Loucy (cell line): ENCODE measurements at regions not wholly inside any gene's neighbourhood (a gene's known extent, or its start where the extent isn't known, plus 50 kb on each side); places are given as distances from the start of the nearest gene placed in this dataset.

Experiments used
- H2AFZ ChIP-seq: fragments of 200-600 bp; sonication (generic); 2 replicates; pipeline ENCODE4 v1.6.0; 2016; ENCODE audit warnings: antibody characterized with exemption, mild to moderate bottlenecking, low read length, moderate library complexity
- H3F3A ChIP-seq: fragments of 200-600 bp; 2 replicates; pipeline ENCODE4 v1.6.0; 2016; ENCODE audit warnings: antibody characterized with exemption, low read depth, mild to moderate bottlenecking
- H3K27me3 ChIP-seq: fragments of 200-600 bp; sonication (generic); 2 replicates; pipeline ENCODE4 v1.6.1; 2014; ENCODE audit warnings: low read length, mild to moderate bottlenecking; ENCODE audit not compliant: insufficient read depth, poor library complexity, severe bottlenecking
- H3K36me3 ChIP-seq: fragments of 200-600 bp; sonication (generic); 2 replicates; pipeline ENCODE4 v1.6.1; 2016; ENCODE audit warnings: low read length; ENCODE audit not compliant: insufficient read depth
- H3K4me1 ChIP-seq: fragments of 200-600 bp; sonication (generic); 2 replicates; pipeline ENCODE4 v1.5.1; 2014; ENCODE audit warnings: low read length, mild to moderate bottlenecking; ENCODE audit not compliant: insufficient read depth, poor library complexity, severe bottlenecking
- H3K4me2 ChIP-seq: fragments of 200-600 bp; sonication (generic); 2 replicates; pipeline ENCODE4 v1.6.0; 2014; ENCODE audit warnings: antibody characterized with exemption, low read length, low read depth, mild to moderate bottlenecking; ENCODE audit not compliant: poor library complexity, severe bottlenecking
- H3K4me3 ChIP-seq: fragments of 200-600 bp; sonication (generic); 2 replicates; pipeline ENCODE4 v1.5.1; 2014; ENCODE audit warnings: low read length, mild to moderate bottlenecking, mixed read lengths; ENCODE audit not compliant: poor library complexity, severe bottlenecking
- H3K79me2 ChIP-seq: fragments of 200-600 bp; sonication (generic); 2 replicates; pipeline ENCODE4 v1.6.1; 2014; ENCODE audit warnings: low read length; ENCODE audit not compliant: insufficient read depth
- H3K9ac ChIP-seq: fragments of 200-600 bp; sonication (generic); 2 replicates; pipeline ENCODE4 v1.6.0; 2014; ENCODE audit warnings: mild to moderate bottlenecking, low read depth, low read length, moderate library complexity; ENCODE audit not compliant: poor library complexity, severe bottlenecking
- H3K9me2 ChIP-seq: fragments of 200-600 bp; sonication (generic); replicated peaks from 2 replicates; pipeline ENCODE4 v1.6.1; 2016; ENCODE audit warnings: low read depth, low read length, mixed read lengths
- H3K9me3 ChIP-seq: fragments of 200-600 bp; sonication (generic); 2 replicates; pipeline ENCODE4 v1.6.1; 2014; ENCODE audit warnings: mild to moderate bottlenecking, antibody characterized with exemption, low read length, low read depth; ENCODE audit not compliant: insufficient read depth
- H4K20me1 ChIP-seq: fragments of 200-600 bp; sonication (generic); 2 replicates; pipeline ENCODE4 v1.6.0; 2014; ENCODE audit warnings: antibody characterized with exemption, low read length, mild to moderate bottlenecking; ENCODE audit not compliant: insufficient read depth, poor library complexity, severe bottlenecking
- CTCF ChIP-seq: fragments of 200-600 bp; sonication (generic); conservative IDR thresholded peaks from 2 replicates; pipeline ENCODE4 v1.5.1; 2014; ENCODE audit warnings: mild to moderate bottlenecking, antibody characterized with exemption, low read length
- EZH2phosphoT487 ChIP-seq: fragments of 200-600 bp; IDR thresholded peaks from 2 replicates; pipeline ENCODE4 v1.6.1; 2018; ENCODE audit warnings: antibody characterized with exemption, mild to moderate bottlenecking, moderate library complexity, borderline replicate concordance

GRCh38 chr7:125834421-125834820, 904.8 kb upstream of the POT1 start:
- no peaks in the 10 kb centered on the region for H3K9me2 ChIP-seq
- TF ChIP-seq CTCF (no peak), EZH2phosphoT487 (no peak)

GRCh38 chr7:125833839-125834238, 904.2 kb upstream of the POT1 start:
- Histone ChIP-seq H3K9me3 (peaks cover 3% of the 10 kb centered on the region; the same call in 1 of the 2 replicates), H3K4me1 (no peaks in the 10 kb centered on the region), H3K9me2 (no peaks in the 10 kb centered on the region), H3K27me3 (no peaks in the 10 kb centered on the region), H3K36me3 (no peaks in the 10 kb centered on the region), H3F3A (no peaks in the 10 kb centered on the region), H3K4me3 (no peak overlapping the region), H2AFZ (no peak overlapping the region), H3K79me2 (no peaks in the 10 kb centered on the region), H3K4me2 (no peak overlapping the region), H3K9ac (no peak overlapping the region), H4K20me1 (no peaks in the 10 kb centered on the region)
- TF ChIP-seq EZH2phosphoT487 (no peak), CTCF (no peak)

More at GRCh38 chr7:125834421-125834820, 904.8 kb upstream of the POT1 start:
- no peaks in the 10 kb centered on the region for H4K20me1 ChIP-seq
- H3K27me3 ChIP-seq, result no peaks in the 10 kb centered on the region
- no peak overlapping the region for H3K9ac ChIP-seq
- no peak overlapping the region for H3K4me3 ChIP-seq
- no peaks in the 10 kb centered on the region for H3K79me2 ChIP-seq
- no peaks in the 10 kb centered on the region for H3F3A ChIP-seq
- H3K4me2 ChIP-seq, result no peak overlapping the region
- H2AFZ ChIP-seq, result no peak overlapping the region
- no peaks in the 10 kb centered on the region for H3K4me1 ChIP-seq
- H3K9me3 ChIP-seq, result peaks cover 3% of the 10 kb centered on the region; the same call in 1 of the 2 replicates
- H3K36me3 ChIP-seq, result no peaks in the 10 kb centered on the region

- H2AFZ ChIP-seq, result no peak overlapping the region
Observed at GRCh38 chr7:125830743-125831142, 901.1 kb upstream of the POT1 start.

More at GRCh38 chr7:125830743-125831142, 901.1 kb upstream of the POT1 start:
- TF ChIP-seq EZH2phosphoT487 (no peak), CTCF (no peak)
- H3K9ac ChIP-seq, result no peak overlapping the region
- peaks cover 3% of the 10 kb centered on the region; the same call in 1 of the 2 replicates for H3K9me3 ChIP-seq
- H3F3A ChIP-seq, result no peaks in the 10 kb centered on the region
- H3K4me3 ChIP-seq, result no peak overlapping the region
- H3K9me2 ChIP-seq, result no peaks in the 10 kb centered on the region
- H3K4me2 ChIP-seq, result no peak overlapping the region
- H3K4me1 ChIP-seq, result no peaks in the 10 kb centered on the region
- no peaks in the 10 kb centered on the region for H4K20me1 ChIP-seq
- H3K27me3 ChIP-seq, result no peaks in the 10 kb centered on the region
- no peaks in the 10 kb centered on the region for H3K79me2 ChIP-seq
- H3K36me3 ChIP-seq, result no peaks in the 10 kb centered on the region
